KBM-7 (cell line): ENCODE measurements at regions not wholly inside any gene's neighbourhood (a gene's known extent, or its start where the extent isn't known, plus 50 kb on each side); places are given as distances from the start of the nearest gene placed in this dataset.

Source experiments
- DNase-seq: peaks from one replicate; pipeline ENCODE4 v3.0.0-alpha.2; 2015
- in situ Hi-C: fragments of 300-500 bp; cut with MboI; formaldehyde crosslinking; loops from 2 replicates; pipeline ENCODE4 v1.14.3; 2020; ENCODE audit warnings: low sequenced_read_pairs, low pct_unique_long_range_greater_than_20kb, mixed read lengths

GRCh38 chr16:85327731-85328675 lies 215.7 kb upstream of the CIBAR2 start:
- peak; percentile 94 for DNase-seq
- in situ Hi-C loops = no loop called here

DNA sequence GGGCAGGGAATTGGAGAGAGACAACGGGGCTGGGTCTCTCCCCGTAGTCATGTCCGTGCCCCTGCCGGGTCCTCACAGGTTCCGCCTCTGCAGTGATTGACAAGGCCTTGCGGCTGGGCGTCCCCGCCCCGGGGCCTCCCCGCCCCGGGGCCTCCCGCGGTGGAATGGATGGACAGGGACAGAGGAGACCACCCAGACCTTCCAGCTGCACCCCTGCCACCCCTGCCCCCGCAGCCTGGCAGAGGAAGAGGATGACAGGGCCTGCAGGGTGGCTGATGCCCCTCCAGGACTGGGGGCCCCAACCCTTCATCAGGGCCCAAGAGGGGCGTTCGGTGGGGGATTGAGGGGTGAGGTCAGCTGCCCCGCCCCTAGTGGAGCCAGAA lies 216.4 kb upstream of the CIBAR2 start:
- DNase-seq = no peak
- in situ Hi-C loops = no loop called here

- no peak for DNase-seq
- in situ Hi-C loops = no loop called here
Observed at GRCh38 chr16:85329059-85329812, 217.0 kb upstream of the CIBAR2 start.

DNA sequence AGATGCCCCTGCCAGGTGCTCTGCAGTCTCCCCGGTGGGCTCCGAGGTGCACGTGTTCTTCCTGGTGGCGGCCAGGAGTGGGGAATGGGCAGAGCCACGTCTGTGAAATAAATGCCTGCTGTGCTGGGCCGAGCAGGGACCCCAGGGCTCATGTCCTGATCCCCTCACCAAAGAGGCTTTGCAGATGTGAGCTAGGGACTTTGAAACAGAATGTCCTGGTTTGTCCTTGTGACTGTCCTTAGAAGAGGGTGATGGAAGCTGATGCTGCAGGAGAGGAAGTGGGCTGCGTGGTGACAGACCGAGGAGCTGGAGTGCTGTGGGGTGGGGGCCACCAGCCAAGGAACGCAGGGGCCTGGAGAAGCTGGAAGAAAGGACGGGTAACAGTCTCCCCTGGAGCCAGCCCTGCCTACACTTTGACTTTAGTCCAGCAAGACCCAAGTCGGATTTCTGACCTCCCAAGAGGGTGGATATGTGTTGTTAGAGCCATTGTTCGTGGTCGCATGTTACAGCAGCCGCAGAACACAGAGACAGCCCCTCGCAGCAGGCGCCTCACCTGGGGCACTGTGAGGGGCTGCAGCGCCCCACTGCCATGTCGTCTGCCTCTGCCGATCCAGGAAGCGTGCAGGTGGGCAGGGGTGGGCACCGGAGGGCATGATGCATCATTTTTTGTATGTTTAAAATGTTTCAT lies 217.9 kb upstream of the CIBAR2 start:
- in situ Hi-C loops = no loop called here
- DNase-seq = peak; percentile 45

GRCh38 chr16:85330694-85331188 lies 218.5 kb upstream of the CIBAR2 start:
- DNase-seq = peak; percentile 68
- in situ Hi-C loops = no loop called here

GRCh38 chr16:85331688-85332087 lies 219.4 kb upstream of the CIBAR2 start:
- in situ Hi-C loops = no loop called here
- no peak for DNase-seq

- in situ Hi-C loops = no loop called here
- no peak for DNase-seq
Observed at GRCh38 chr16:85332175-85332574, 219.9 kb upstream of the CIBAR2 start.

DNA sequence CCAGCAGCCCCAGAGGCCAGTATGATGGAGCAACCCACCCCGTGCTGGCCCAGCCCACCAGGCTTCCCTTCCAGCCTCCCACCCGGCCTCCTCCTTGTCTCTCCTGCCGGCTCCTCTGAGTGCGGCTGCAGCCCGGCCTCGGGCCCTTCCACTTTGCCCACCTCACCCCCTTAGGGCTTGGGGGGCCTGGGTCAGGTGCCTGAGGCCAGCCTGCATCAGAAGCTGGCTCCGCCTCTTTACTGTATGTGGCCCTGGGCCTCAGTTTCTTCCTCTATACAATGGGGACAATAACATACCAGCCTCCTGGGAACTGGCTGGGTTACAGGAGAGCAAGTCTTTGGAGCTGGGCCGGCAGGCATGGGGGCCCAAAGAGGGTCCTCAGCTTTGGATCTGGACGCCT lies 221.1 kb upstream of the CIBAR2 start:
- in situ Hi-C loops = no loop called here
- no peak for DNase-seq

GRCh38 chr16:85333744-85334640 lies 221.7 kb upstream of the CIBAR2 start:
- DNase-seq = no peak
- in situ Hi-C loops = no loop called here

DNA sequence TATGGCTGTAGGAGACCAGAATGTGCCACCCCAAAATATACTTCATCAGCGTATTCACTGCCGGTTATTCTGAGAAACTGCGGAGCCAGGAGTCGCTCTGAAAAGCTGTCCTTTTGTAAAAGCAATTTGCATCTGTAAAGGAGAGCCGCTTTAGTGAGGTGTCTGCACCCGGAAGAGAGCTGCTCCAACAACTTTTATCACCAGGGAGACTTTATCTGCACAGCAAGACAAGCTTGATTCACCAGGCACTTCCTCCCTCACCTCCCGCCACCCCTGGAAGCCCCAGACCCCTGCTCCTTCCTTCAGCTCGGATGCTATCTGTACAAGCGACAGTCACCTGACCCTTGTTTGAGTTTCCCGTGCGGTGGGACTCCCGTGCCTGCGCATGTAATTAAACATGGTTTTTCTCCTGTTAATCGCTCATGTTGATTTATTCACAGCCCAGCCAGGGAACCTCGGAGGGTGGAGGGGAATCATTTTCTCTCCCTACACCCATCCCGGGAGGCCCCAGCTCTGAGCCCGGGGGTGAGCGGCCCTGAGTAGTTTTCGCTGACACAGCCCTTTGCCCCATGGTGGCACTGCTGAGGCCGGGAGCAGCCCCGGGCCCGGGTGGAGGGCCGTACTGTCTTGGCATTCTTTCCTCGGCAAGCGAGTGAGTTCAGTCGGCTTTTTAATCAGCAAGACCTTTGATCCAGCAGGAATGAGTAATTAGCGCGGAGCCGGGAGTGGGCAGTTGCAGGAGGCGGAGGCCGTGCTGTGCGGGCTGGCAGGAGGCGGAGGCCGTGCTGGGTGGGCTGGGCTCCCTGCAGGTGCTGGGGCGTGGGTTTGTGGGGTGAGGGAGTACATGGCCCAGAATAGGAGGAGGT lies 222.7 kb upstream of the CIBAR2 start:
- peak; percentile 80 for DNase-seq

DNA sequence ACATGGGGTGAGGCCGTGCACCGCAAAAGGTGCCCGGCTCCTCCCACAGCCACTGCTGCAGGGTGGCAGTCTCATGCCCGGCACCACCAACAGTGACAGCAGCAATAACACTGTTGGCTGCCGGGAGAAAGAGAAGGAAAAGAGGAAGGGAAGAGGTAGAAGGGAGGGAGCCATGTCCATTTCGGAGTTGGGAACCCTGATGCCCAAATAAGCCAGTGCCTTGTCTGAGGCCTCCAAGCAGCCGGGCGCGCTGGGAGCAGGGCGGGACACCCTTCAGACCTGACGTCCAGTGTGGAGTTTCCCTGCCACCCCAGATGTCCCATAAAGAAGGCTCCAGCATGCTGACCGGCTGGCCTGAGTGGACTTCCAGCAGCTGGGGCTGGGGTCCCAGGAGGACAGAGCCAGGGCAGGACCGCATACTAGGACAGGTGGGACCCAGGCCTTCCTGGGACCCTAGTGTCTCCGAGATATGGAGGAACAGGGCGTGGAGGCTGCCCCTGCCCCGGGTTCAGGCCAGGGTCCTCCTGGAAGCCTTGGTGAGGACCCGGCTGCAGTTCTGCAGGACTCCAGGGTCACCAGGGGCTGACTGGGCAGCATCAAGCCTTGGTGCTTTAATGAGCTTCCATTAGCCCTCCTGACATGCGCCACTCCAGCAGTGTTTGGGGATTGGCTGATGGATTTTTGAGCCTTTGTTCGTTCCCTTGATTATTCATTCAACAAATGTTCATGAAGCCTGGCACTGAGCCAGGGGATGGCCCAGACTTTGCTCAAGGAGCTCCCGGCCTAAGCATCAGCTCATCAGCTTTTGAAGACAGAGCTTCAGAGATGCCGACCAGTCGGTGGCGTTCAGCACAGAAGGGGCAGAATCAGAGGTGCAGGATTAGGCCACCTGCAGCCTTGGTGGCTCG lies 223.6 kb upstream of the CIBAR2 start:
- in situ Hi-C loops = no loop called here
- DNase-seq = no peak

More for the DNA sequence above, 222.7 kb upstream of the CIBAR2 start:
- in situ Hi-C loops = no loop called here

- in situ Hi-C loops = no loop called here
- no peak for DNase-seq
Observed at GRCh38 chr16:85337910-85338637, 225.8 kb upstream of the CIBAR2 start.

- DNase-seq = no peak
- in situ Hi-C loops = no loop called here
Observed at GRCh38 chr16:85338638-85338982, 226.3 kb upstream of the CIBAR2 start.

- in situ Hi-C loops = no loop called here
- no peak for DNase-seq
Observed at GRCh38 chr16:85338989-85339685, 226.9 kb upstream of the CIBAR2 start.

DNA sequence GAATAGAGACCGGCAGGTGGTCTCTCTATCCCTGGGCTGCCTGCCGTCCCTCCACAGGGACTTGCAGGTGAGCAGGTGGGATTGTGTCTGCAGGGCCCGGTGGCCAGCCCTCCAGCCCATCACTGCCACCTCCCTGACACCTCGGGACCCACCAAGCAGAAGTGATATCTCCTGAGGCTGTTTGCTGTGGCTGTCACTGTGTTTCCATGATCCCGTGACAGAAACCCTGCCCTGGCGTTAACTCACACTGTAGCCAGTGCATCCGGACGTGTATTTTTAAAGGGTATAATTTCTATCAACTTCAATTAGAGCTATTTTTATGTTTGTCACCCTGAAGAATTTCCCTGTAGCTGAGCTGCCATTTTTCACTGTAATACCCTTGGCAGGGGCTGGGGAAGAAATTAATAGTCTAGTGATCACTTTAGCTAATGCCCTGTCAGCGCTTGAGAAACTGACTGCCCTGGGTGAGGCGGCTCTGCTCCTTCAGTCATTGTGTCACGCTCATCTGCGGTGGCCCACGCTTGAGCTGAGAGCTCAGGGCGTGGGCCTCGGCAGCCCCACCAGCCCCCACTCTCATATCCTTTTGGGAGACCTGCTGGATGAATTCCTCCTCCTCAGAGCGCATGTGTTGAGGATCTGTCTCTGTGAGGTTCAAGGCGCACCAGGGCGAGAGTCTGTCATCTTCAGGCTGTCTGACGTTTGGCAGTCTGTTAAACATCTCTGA lies 229.9 kb upstream of the CIBAR2 start:
- in situ Hi-C loops = no loop called here
- no peak for DNase-seq
